Osteocyte (in vitro differentiated cells): ENCODE measurements at regions not wholly inside any gene's neighbourhood (a gene's known extent, or its start where the extent isn't known, plus 50 kb on each side); places are given as distances from the start of the nearest gene placed in this dataset.

Source experiments
- DNase-seq: peaks from one replicate; pipeline ENCODE4 v3.0.0; 2021; ENCODE audit warnings: mixed read lengths; ENCODE audit not compliant: unreplicated experiment; ENCODE audit errors: extremely low spot score
- H3K27ac Mint-ChIP-seq: one replicate; pipeline ENCODE4 v1.8.0; 2021; ENCODE audit warnings: mild to moderate bottlenecking, mixed read lengths; ENCODE audit not compliant: unreplicated experiment
- H3K27me3 Mint-ChIP-seq: one replicate; pipeline ENCODE4 v1.8.0; 2021; ENCODE audit warnings: mixed read lengths; ENCODE audit not compliant: unreplicated experiment
- H3K36me3 Mint-ChIP-seq: one replicate; pipeline ENCODE4 v1.8.0; 2021; ENCODE audit warnings: mixed read lengths; ENCODE audit not compliant: unreplicated experiment
- H3K4me1 Mint-ChIP-seq: one replicate; pipeline ENCODE4 v1.8.0; 2021; ENCODE audit warnings: mixed read lengths; ENCODE audit not compliant: unreplicated experiment
- H3K4me3 Mint-ChIP-seq: one replicate; pipeline ENCODE4 v1.8.0; 2021; ENCODE audit warnings: mild to moderate bottlenecking, moderate library complexity, mixed read lengths; ENCODE audit not compliant: unreplicated experiment
- H3K9me3 Mint-ChIP-seq: one replicate; pipeline ENCODE4 v1.8.0; 2021; ENCODE audit warnings: mixed read lengths; ENCODE audit not compliant: unreplicated experiment
- CTCF ChIP-seq: fragments of 200-600 bp; sonication (generic); IDR thresholded peaks from 2 replicates; pipeline ENCODE4 v1.5.0; 2021; ENCODE audit warnings: antibody characterized with exemption, mild to moderate bottlenecking, moderate library complexity

- no peaks in the 10 kb centered on the region for H3K27me3 Mint-ChIP-seq
- H3K36me3 Mint-ChIP-seq: peaks cover 11% of the 10 kb centered on the region
- TF ChIP-seq CTCF: no peak
- H3K27ac Mint-ChIP-seq: no peak overlapping the region
- no peaks in the 10 kb centered on the region for H3K4me1 Mint-ChIP-seq
- H3K9me3 Mint-ChIP-seq: no peaks in the 10 kb centered on the region
- no peak for DNase-seq
- H3K4me3 Mint-ChIP-seq: no peak overlapping the region
These were observed 1231.4 kb downstream of the BRD1 start for GRCh38 chr22:48596111-48596850.

- Mint-ChIP-seq H3K27me3 (no peaks in the 10 kb centered on the region), H3K4me1 (no peaks in the 10 kb centered on the region), H3K4me3 (no peak overlapping the region), H3K9me3 (no peaks in the 10 kb centered on the region), H3K36me3 (peaks cover 11% of the 10 kb centered on the region), H3K27ac (no peak overlapping the region)
- TF ChIP-seq CTCF: no peak
- no peak for DNase-seq
These were observed 1232.2 kb downstream of the BRD1 start for GRCh38 chr22:48595511-48595905.

DNA sequence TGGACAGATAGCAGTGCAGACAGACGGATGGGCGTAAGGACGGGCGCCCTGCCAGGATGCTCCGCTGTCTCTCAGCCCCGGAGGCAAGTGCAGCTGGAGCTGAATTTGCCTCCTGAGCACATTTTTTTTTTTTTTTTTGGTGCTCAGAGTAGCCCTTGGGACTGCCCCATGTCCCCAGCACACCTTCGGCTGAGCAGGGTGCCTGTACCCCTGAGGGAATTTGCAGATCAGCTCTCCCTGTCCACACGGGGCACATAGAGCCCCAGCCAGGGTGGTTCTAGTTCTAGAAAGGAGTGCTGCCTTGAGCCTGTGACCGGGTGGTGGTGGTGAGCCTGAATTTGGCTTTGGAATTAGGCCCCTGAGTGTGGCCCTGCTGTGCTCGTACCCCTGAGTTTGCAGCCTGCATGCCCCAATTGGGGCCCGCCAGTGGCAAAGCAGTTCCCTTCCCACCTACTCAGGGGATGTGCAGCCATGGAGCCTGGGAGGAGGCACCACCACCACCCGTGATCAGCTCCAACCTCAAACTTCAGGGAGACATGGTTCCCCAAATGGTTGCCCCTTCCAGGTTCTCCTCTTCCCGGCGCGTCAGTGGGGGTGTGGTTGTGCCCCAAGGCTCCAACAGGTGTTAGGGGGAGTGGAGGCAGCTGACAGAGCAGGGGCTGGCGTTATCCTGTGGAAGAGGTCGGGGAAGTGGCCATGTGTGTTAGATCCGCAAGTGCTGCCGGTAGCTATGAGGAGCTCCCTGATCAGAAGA is 1232.7 kb downstream of the BRD1 start:
- DNase-seq: no peak

GRCh38 chr22:48594016-48594756 is 1233.5 kb downstream of the BRD1 start:
- no peak for TF ChIP-seq CTCF
- Mint-ChIP-seq H3K9me3 (no peaks in the 10 kb centered on the region), H3K27me3 (no peaks in the 10 kb centered on the region), H3K36me3 (peaks cover 11% of the 10 kb centered on the region), H3K27ac (no peak overlapping the region), H3K4me1 (no peaks in the 10 kb centered on the region), H3K4me3 (no peak overlapping the region)
- no peak for DNase-seq

More for the DNA sequence above, 1232.7 kb downstream of the BRD1 start:
- H3K4me1 Mint-ChIP-seq: no peaks in the 10 kb centered on the region
- no peak for TF ChIP-seq CTCF
- no peak overlapping the region for H3K4me3 Mint-ChIP-seq
- no peaks in the 10 kb centered on the region for H3K27me3 Mint-ChIP-seq
- H3K36me3 Mint-ChIP-seq: peaks cover 11% of the 10 kb centered on the region
- H3K27ac Mint-ChIP-seq: no peak overlapping the region
- no peaks in the 10 kb centered on the region for H3K9me3 Mint-ChIP-seq

GRCh38 chr22:48593551-48593950 is 1234.1 kb downstream of the BRD1 start:
- no peak for TF ChIP-seq CTCF
- H3K27me3 Mint-ChIP-seq: no peaks in the 10 kb centered on the region
- H3K9me3 Mint-ChIP-seq: no peaks in the 10 kb centered on the region
- no peaks in the 10 kb centered on the region for H3K4me1 Mint-ChIP-seq
- DNase-seq: no peak
- no peak overlapping the region for H3K4me3 Mint-ChIP-seq
- H3K27ac Mint-ChIP-seq: no peak overlapping the region
- peaks cover 9% of the 10 kb centered on the region for H3K36me3 Mint-ChIP-seq
